K562 (cell line): ENCODE measurements at regions not wholly inside any gene's neighbourhood (a gene's known extent, or its start where the extent isn't known, plus 50 kb on each side); places are given as distances from the start of the nearest gene placed in this dataset.

Source experiments
- ATAC-seq: fragments of 200-7000 bp; cut with Tn5 transposase; 3 replicates; pipeline ENCODE4 v1.9.1; 2020; ENCODE audit warnings: moderate library complexity
- BruUV-seq: library from RNA; stranded (reverse); fragments of 400-500 nt; replicated peaks from 2 replicates; lab custom pipeline; 2021; lab: Mats Ljungman, UMichigan
- CTCF ChIA-PET: fragments of 300-600 bp; formaldehyde crosslinking; extraction: SDS; loops from one replicate; lab custom pipeline; 2021; ENCODE audit warnings: low intra/inter-chr PET ratio; lab: Yijun Ruan, JAX
- POLR2A ChIA-PET: fragments of 300-600, 350-650 bp; sonication (Branson Sonifier 250); formaldehyde crosslinking; extraction: SDS; loops from one replicate; lab custom pipeline; 2021; ENCODE audit warnings: antibody characterized with exemption, inconsistent platforms; lab: Yijun Ruan, JAX
- DNase-seq, 4 experiments: peaks; one replicate each; pipeline versions ENCODE4 v3.0.0 to v3.0.0-alpha.2; 2011 to 2018; ENCODE audit warnings: low spot score in 3 of 4, mixed read lengths in 3 of 4; ENCODE audit errors: extremely low read depth in 1 of 4
- FAIRE-seq: peaks from 2 replicates; lab custom pipeline; 2011; peaks lifted over from hg19 to GRCh38; lab: Jason Lieb, UNC
- H2AFZ ChIP-seq: 2 replicates; pipeline ENCODE4 v1.6.0; 2011; ENCODE audit warnings: low read depth, low read length, control low read depth, inconsistent platforms
- H3K27ac ChIP-seq: fragments of 200-600 bp; 3 replicates; pipeline ENCODE4 v1.8.0; 2011; ENCODE audit warnings: low read depth, mild to moderate bottlenecking, control low read depth, inconsistent platforms, low read length, moderate library complexity, mixed read lengths; ENCODE audit errors: extremely low read depth
- H3K27me3 ChIP-seq, 2 experiments: fragments of 300-600 bp in 1 of 2; 2 replicates in 1 of 2; 3 replicates in 1 of 2; pipeline versions ENCODE4 v1.6.0 to v1.8.0; 2011; ENCODE audit warnings: inconsistent platforms in 2 of 2, low read length in 2 of 2, mild to moderate bottlenecking in 1 of 2, mixed read lengths in 1 of 2, moderate library complexity in 1 of 2; ENCODE audit not compliant: control insufficient read depth in 2 of 2, insufficient read depth in 2 of 2
- H3K36me3 ChIP-seq: fragments of 300-600 bp; 3 replicates; pipeline ENCODE4 v1.8.0; 2011; ENCODE audit warnings: mild to moderate bottlenecking, low read length, inconsistent platforms; ENCODE audit not compliant: control insufficient read depth, insufficient read depth
- H3K4me1 ChIP-seq, 2 experiments: fragments of 200-600 bp in 1 of 2; replicated peaks in 1 of 2; 2 replicates in 1 of 2; 3 replicates in 1 of 2; pipeline versions ENCODE4 v1.5.1 to v1.8.0; 2011; ENCODE audit warnings: inconsistent platforms in 2 of 2, low read length in 2 of 2, mild to moderate bottlenecking in 1 of 2, mixed read lengths in 1 of 2, moderate library complexity in 1 of 2; ENCODE audit not compliant: control insufficient read depth in 2 of 2, insufficient read depth in 2 of 2
- H3K4me2 ChIP-seq: 2 replicates; pipeline ENCODE4 v1.6.1; 2011; ENCODE audit warnings: low read length, control low read depth, inconsistent platforms, mixed read lengths; ENCODE audit not compliant: insufficient read depth
- H3K4me3 ChIP-seq: fragments of 200-600 bp; sonication (generic), shearing (Covaris generic); 2 replicates; pipeline ENCODE4 v1.5.1; 2016; ENCODE audit warnings: control low read depth, inconsistent platforms
- H3K79me2 ChIP-seq: fragments of 200-600 bp; 3 replicates; pipeline ENCODE4 v1.8.0; 2011; ENCODE audit warnings: low read length, inconsistent platforms; ENCODE audit not compliant: control insufficient read depth, insufficient read depth
- H3K9ac ChIP-seq, 2 experiments: 2 replicates each; pipeline versions ENCODE4 v1.6.0 to v1.6.1; 2011; ENCODE audit warnings: low read depth in 2 of 2, low read length in 2 of 2, control low read depth in 1 of 2, inconsistent platforms in 1 of 2, mild to moderate bottlenecking in 1 of 2, mixed read lengths in 1 of 2; ENCODE audit not compliant: insufficient read depth in 1 of 2
- H3K9me1 ChIP-seq: one replicate; pipeline ENCODE4 v1.6.0; 2011; ENCODE audit warnings: inconsistent platforms, mild to moderate bottlenecking, low read length, moderate library complexity; ENCODE audit not compliant: control insufficient read depth, insufficient read depth
- H3K9me3 ChIP-seq: replicated peaks from 2 replicates; pipeline ENCODE4 v1.5.1; 2011; ENCODE audit warnings: low read depth, low read length, inconsistent platforms; ENCODE audit not compliant: control insufficient read depth, insufficient read depth
- H4K20me1 ChIP-seq: replicated peaks from 2 replicates; pipeline ENCODE4 v1.6.1; 2011; ENCODE audit warnings: low read length, inconsistent platforms, mixed read lengths; ENCODE audit not compliant: control insufficient read depth, insufficient read depth
- BRCA1 ChIP-seq, 2 experiments: fragments of 450-650 bp in 1 of 2; sonication (generic) in 1 of 2; formaldehyde crosslinking in 1 of 2; IDR thresholded peaks; 2 replicates each; pipeline versions ENCODE4 v1.5.0 to v1.6.1; 2017 to 2020; ENCODE audit warnings: mild to moderate bottlenecking in 1 of 2, missing genetic modification reagents in 1 of 2
- HDAC1 ChIP-seq, 2 experiments: fragments of 450-650 bp; IDR thresholded peaks; 2 replicates each; pipeline ENCODE4 v1.6.1; 2016 to 2017; ENCODE audit warnings: inconsistent platforms in 1 of 2, mild to moderate bottlenecking in 1 of 2, moderate library complexity in 1 of 2
- MEF2D ChIP-seq: conservative IDR thresholded peaks from 2 replicates; pipeline ENCODE4 v1.6.1; 2016; ENCODE audit warnings: low read depth, missing genetic modification characterization, missing compliant biosample characterization
- MYC ChIP-seq, 2 experiments: fragments of 250-450 bp in 1 of 2; sonication (Bioruptor Pico) in 1 of 2; IDR thresholded peaks; 2 replicates each; pipeline versions ENCODE4 v1.5.1 to v1.6.1; 2012 to 2021; ENCODE audit warnings: low read depth in 2 of 2, borderline replicate concordance in 1 of 2, improper control_type of control experiment in 1 of 2, low read length in 1 of 2, mild to moderate bottlenecking in 1 of 2, moderate library complexity in 1 of 2
- NCOA2 ChIP-seq, 2 experiments: fragments of 450-650 bp; IDR thresholded peaks; 2 replicates each; pipeline ENCODE4 v1.6.1; 2018; ENCODE audit warnings: mild to moderate bottlenecking in 2 of 2, moderate library complexity in 1 of 2; ENCODE audit not compliant: partially characterized antibody in 2 of 2
- NEUROD1 ChIP-seq: fragments of 150-350 bp; IDR thresholded peaks from 2 replicates; pipeline ENCODE4 v1.6.1; 2014; ENCODE audit warnings: borderline replicate concordance, low read length, low read depth; ENCODE audit not compliant: partially characterized antibody
- RBM22 ChIP-seq: fragments of 200-400 bp; formaldehyde crosslinking; IDR thresholded peaks from 2 replicates; pipeline ENCODE4 v1.6.1; 2018; ENCODE audit warnings: low read length, low read depth; ENCODE audit not compliant: poor library complexity, severe bottlenecking
- SMARCA4 ChIP-seq: fragments of 450-650 bp; IDR thresholded peaks from 2 replicates; pipeline ENCODE4 v1.6.1; 2016
- SNRNP70 ChIP-seq: fragments of 200-400 bp; formaldehyde crosslinking; optimal IDR thresholded peaks from 2 replicates; pipeline ENCODE3; 2017; ENCODE audit warnings: low read depth, low read length
- ZNF253 ChIP-seq: fragments of 250-450 bp; sonication (Bioruptor Pico); conservative IDR thresholded peaks from 2 replicates; pipeline ENCODE4 v1.6.1; 2021; ENCODE audit warnings: mild to moderate bottlenecking
- ZNF3 ChIP-seq: fragments of 250-450 bp; sonication (Bioruptor Pico); IDR thresholded peaks from 2 replicates; pipeline ENCODE4 v1.5.0; 2021; ENCODE audit warnings: mild to moderate bottlenecking, moderate library complexity
- ZNF561 ChIP-seq: fragments of 450-650 bp; formaldehyde crosslinking; conservative IDR thresholded peaks from 2 replicates; pipeline ENCODE4 v1.4.0; 2020; ENCODE audit warnings: mild to moderate bottlenecking, moderate library complexity
- ZNF57 ChIP-seq: fragments of 450-650 bp; formaldehyde crosslinking; IDR thresholded peaks from 2 replicates; pipeline ENCODE4 v1.4.0; 2020; ENCODE audit warnings: mild to moderate bottlenecking, moderate library complexity
- WGBS: fragments of 100-300 bp; shearing (Covaris generic); methylation state at CpG from one replicate; pipeline ENCODE4 v1.1.6; 2016; ENCODE audit warnings: low coverage, mixed read lengths; ENCODE audit not compliant: insufficient coverage; ENCODE audit errors: missing lambda C conversion rate; 5-methylcytosine and 5-hydroxymethylcytosine counted together
- in situ Hi-C: fragments of 300-500 bp; cut with MboI; formaldehyde crosslinking; loops from 4 replicates; pipeline ENCODE4 v1.15.0; 2018; ENCODE audit warnings: inconsistent platforms, mixed read lengths
- intact Hi-C: fragments of 100-400 bp; cut with micrococcal nuclease; formaldehyde crosslinking; loops from 2 replicates; pipeline ENCODE4 v1.14.2; 2022
- TF ChIP-seq, protein P1 (sequence below), 2 experiments: fragments of 450-650 bp in 1 of 2; IDR thresholded peaks; 2 replicates each; pipeline ENCODE4 v1.6.1; 2011 to 2017; ENCODE audit warnings: low read depth in 2 of 2, antibody characterized with exemption in 1 of 2, borderline replicate concordance in 1 of 2, low read length in 1 of 2, mild to moderate bottlenecking in 1 of 2, mixed read lengths in 1 of 2; ENCODE audit not compliant: control insufficient read depth in 1 of 2

DNA sequence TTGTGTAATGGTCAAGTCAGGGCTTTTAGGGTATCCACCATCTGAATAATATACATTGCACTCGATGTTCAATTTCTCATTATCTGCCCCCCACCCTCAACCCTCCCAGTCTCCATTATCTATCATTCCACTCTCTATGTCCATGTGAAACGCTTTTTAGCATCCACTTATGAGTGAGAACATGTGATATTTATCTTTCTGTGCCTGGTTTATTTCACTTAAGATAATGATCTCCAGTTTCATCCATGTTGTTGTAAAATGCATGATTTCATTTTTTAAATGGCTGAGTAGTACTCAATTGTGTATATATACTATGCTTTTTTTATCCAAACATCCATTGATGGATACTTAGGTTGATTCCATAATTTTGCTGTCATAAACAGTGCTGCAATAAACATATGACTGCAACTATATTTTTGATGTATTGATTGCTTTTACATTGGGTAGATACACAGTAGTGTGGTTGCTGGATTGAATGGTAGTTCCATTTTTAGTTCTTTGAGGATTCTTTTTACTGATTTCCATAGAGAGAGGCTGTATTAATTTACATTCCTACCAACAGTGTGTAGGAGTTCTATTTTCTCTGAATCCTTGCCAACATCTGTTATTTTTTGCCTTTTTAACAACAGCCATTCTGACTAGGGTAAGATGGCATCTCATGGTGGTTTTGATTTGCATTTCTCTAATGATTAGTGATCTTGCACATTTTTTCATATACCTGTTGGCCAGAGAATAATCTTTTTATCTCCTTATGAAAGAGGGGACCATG lies 332.9 kb upstream of the TGFBR2 start:
- Histone ChIP-seq H3K4me1 (no peaks in the 10 kb centered on the region), H3K4me2 (no peak overlapping the region), H3K27me3 (no peaks in the 10 kb centered on the region), H3K9ac (no peak overlapping the region), H3K9me1 (no peaks in the 10 kb centered on the region), H3K36me3 (no peaks in the 10 kb centered on the region), H3K79me2 (no peaks in the 10 kb centered on the region), H2AFZ (no peak overlapping the region), H3K9me3 (0 out of 2 replicates have a peak, but pooled peaks cover 2% of the 10 kb centered on the region), H3K27ac (no peak overlapping the region), H4K20me1 (no peaks in the 10 kb centered on the region), H3K4me3 (no peak overlapping the region)
- FAIRE-seq (no peak), ATAC-seq (no peak), DNase-seq (no peak)
- POLR2A ChIA-PET: no interaction called here
- no peak for TF ChIP-seq MEF2D (tag)
- TF ChIP-seq MYC (IDR thresholded peaks at IDR 0.05; ENCODE audit: low read depth, low read length): no peak
- no peak for TF ChIP-seq MYC (CRISPR knock-in tag; IDR thresholded peaks at IDR 0.05; ENCODE audit: borderline replicate concordance, low read depth)
- no peak for TF ChIP-seq ZNF561
- no peak for TF ChIP-seq ZNF253 (CRISPR knock-in tag)
- no peak for TF ChIP-seq ZNF3 (CRISPR knock-in tag)
- TF ChIP-seq SNRNP70: no peak
- no peak for TF ChIP-seq RBM22
- no peak for TF ChIP-seq HDAC1 (IDR thresholded peaks at IDR 0.05)
- no peak for TF ChIP-seq NCOA2 (IDR thresholded peaks at IDR 0.05; ENCODE audit: partially characterized antibody in 2 of 2)
- no peak for TF ChIP-seq BRCA1 (IDR thresholded peaks at IDR 0.05)
- no peak for TF ChIP-seq BRCA1 (CRISPR knock-in tag; IDR thresholded peaks at IDR 0.05)
- no peak for TF ChIP-seq SMARCA4
- TF ChIP-seq NEUROD1: no peak
- TF ChIP-seq, protein P1, sequence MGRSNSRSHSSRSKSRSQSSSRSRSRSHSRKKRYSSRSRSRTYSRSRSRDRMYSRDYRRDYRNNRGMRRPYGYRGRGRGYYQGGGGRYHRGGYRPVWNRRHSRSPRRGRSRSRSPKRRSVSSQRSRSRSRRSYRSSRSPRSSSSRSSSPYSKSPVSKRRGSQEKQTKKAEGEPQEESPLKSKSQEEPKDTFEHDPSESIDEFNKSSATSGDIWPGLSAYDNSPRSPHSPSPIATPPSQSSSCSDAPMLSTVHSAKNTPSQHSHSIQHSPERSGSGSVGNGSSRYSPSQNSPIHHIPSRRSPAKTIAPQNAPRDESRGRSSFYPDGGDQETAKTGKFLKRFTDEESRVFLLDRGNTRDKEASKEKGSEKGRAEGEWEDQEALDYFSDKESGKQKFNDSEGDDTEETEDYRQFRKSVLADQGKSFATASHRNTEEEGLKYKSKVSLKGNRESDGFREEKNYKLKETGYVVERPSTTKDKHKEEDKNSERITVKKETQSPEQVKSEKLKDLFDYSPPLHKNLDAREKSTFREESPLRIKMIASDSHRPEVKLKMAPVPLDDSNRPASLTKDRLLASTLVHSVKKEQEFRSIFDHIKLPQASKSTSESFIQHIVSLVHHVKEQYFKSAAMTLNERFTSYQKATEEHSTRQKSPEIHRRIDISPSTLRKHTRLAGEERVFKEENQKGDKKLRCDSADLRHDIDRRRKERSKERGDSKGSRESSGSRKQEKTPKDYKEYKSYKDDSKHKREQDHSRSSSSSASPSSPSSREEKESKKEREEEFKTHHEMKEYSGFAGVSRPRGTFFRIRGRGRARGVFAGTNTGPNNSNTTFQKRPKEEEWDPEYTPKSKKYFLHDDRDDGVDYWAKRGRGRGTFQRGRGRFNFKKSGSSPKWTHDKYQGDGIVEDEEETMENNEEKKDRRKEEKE (IDR thresholded peaks at IDR 0.05; ENCODE audit: borderline replicate concordance in 1 of 2, control insufficient read depth in 1 of 2, low read depth in 2 of 2, low read length in 1 of 2): no peak
- TF ChIP-seq ZNF57 (CRISPR knock-in tag): no peak
- WGBS: 0% methylated on average over 2 of the region's 2 CpGs
- CTCF ChIA-PET: no interaction called here
- intact Hi-C loops (no loop called here), in situ Hi-C loops (no loop called here)
- BruUV-seq: no TSS peak
